H9 (cell line): ENCODE measurements at regions not wholly inside any gene's neighbourhood (a gene's known extent, or its start where the extent isn't known, plus 50 kb on each side); places are given as distances from the start of the nearest gene placed in this dataset.

Source experiments
- DNase-seq: peaks from one replicate; pipeline ENCODE4 v3.0.0-alpha.2; 2017
- H2AFZ ChIP-seq: one replicate; pipeline ENCODE4 v1.6.1; 2013; ENCODE audit warnings: mild to moderate bottlenecking, low read length, control low read depth, moderate library complexity
- H2AK5ac ChIP-seq: 2 replicates; pipeline ENCODE4 v1.6.1; 2013; ENCODE audit warnings: low read length, control low read depth, mixed read lengths; ENCODE audit not compliant: insufficient read length
- H2BK120ac ChIP-seq: one replicate; pipeline ENCODE4 v1.6.1; 2013; ENCODE audit warnings: low read depth, mild to moderate bottlenecking, low read length, control low read depth, inconsistent platforms; ENCODE audit not compliant: poor library complexity, severe bottlenecking
- H2BK12ac ChIP-seq: 2 replicates; pipeline ENCODE4 v1.6.1; 2013; ENCODE audit warnings: low read length, control low read depth, mixed read lengths, low read depth; ENCODE audit not compliant: insufficient read length
- H2BK15ac ChIP-seq: 2 replicates; pipeline ENCODE4 v1.6.1; 2013; ENCODE audit warnings: low read depth, low read length, control low read depth
- H2BK20ac ChIP-seq: one replicate; pipeline ENCODE4 v1.6.1; 2013; ENCODE audit warnings: low read depth, mild to moderate bottlenecking, low read length, control low read depth, inconsistent platforms; ENCODE audit not compliant: poor library complexity, severe bottlenecking
- H2BK5ac ChIP-seq: 2 replicates; pipeline ENCODE4 v1.6.1; 2013; ENCODE audit warnings: low read length, control low read depth, mixed read lengths; ENCODE audit not compliant: insufficient read length
- H3K14ac ChIP-seq: 2 replicates; pipeline ENCODE4 v1.6.1; 2013; ENCODE audit warnings: low read length, control low read depth; ENCODE audit not compliant: insufficient read depth
- H3K18ac ChIP-seq: 2 replicates; pipeline ENCODE4 v1.6.1; 2013; ENCODE audit warnings: low read depth, mild to moderate bottlenecking, mixed read lengths, low read length, control low read depth; ENCODE audit not compliant: insufficient read length
- H3K23ac ChIP-seq: 2 replicates; pipeline ENCODE4 v1.6.1; 2013; ENCODE audit warnings: low read length, control low read depth, mixed read lengths, low read depth; ENCODE audit not compliant: insufficient read length
- H3K23me2 ChIP-seq: 2 replicates; pipeline ENCODE4 v1.6.1; 2013; ENCODE audit warnings: low read depth, mild to moderate bottlenecking, mixed read lengths, low read length, control low read depth; ENCODE audit not compliant: insufficient read length, poor library complexity, severe bottlenecking
- H3K27ac ChIP-seq: 2 replicates; pipeline ENCODE4 v1.5.1; 2013; ENCODE audit warnings: low read length, control low read depth, mixed read lengths, low read depth; ENCODE audit not compliant: insufficient read length
- H3K27me3 ChIP-seq: 2 replicates; pipeline ENCODE4 v1.6.1; 2013; ENCODE audit warnings: low read length, control low read depth, inconsistent platforms; ENCODE audit not compliant: insufficient read depth
- H3K4ac ChIP-seq: 2 replicates; pipeline ENCODE4 v1.6.1; 2013; ENCODE audit warnings: low read depth, mild to moderate bottlenecking, control low read depth, inconsistent platforms, low read length, moderate library complexity
- H3K4me1 ChIP-seq: 2 replicates; pipeline ENCODE4 v1.6.1; 2013; ENCODE audit warnings: low read length, control low read depth, inconsistent platforms; ENCODE audit not compliant: insufficient read depth
- H3K4me2 ChIP-seq: 2 replicates; pipeline ENCODE4 v1.6.1; 2013; ENCODE audit warnings: low read length, control low read depth, mixed read lengths; ENCODE audit not compliant: insufficient read length, insufficient read depth
- H3K56ac ChIP-seq: 2 replicates; pipeline ENCODE4 v1.6.1; 2013; ENCODE audit warnings: low read depth, mild to moderate bottlenecking, mixed read lengths, low read length, control low read depth; ENCODE audit not compliant: insufficient read length
- H3K79me1 ChIP-seq: 2 replicates; pipeline ENCODE4 v1.6.1; 2013; ENCODE audit warnings: low read depth, mild to moderate bottlenecking, moderate library complexity, low read length, control low read depth, inconsistent platforms; ENCODE audit not compliant: insufficient read depth, poor library complexity, severe bottlenecking
- H3K79me2 ChIP-seq: 2 replicates; pipeline ENCODE4 v1.6.1; 2013; ENCODE audit warnings: low read length, control low read depth, inconsistent platforms; ENCODE audit not compliant: insufficient read depth
- H3K9ac ChIP-seq: 2 replicates; pipeline ENCODE4 v1.6.1; 2013; ENCODE audit warnings: low read length, control low read depth, mixed read lengths; ENCODE audit not compliant: insufficient read length; ENCODE audit errors: extremely low read depth
- H3K9me3 ChIP-seq: one replicate; pipeline ENCODE4 v1.6.1; 2013; ENCODE audit warnings: low read depth, low read length, inconsistent platforms; ENCODE audit not compliant: control insufficient read depth
- H3T11ph ChIP-seq: one replicate; pipeline ENCODE4 v1.6.1; 2013; ENCODE audit warnings: mild to moderate bottlenecking, low read length, control low read depth, inconsistent platforms
- H4K20me1 ChIP-seq: one replicate; pipeline ENCODE4 v1.6.1; 2013; ENCODE audit not compliant: control insufficient read depth, insufficient read length, insufficient read depth
- H4K5ac ChIP-seq: 2 replicates; pipeline ENCODE4 v1.6.1; 2013; ENCODE audit warnings: low read depth, mild to moderate bottlenecking, mixed read lengths, low read length, control low read depth; ENCODE audit not compliant: insufficient read length
- H4K8ac ChIP-seq: replicated peaks from 2 replicates; pipeline ENCODE4 v1.6.1; 2013; ENCODE audit warnings: low read length, control low read depth, mixed read lengths, low read depth; ENCODE audit not compliant: insufficient read length
- H4K91ac ChIP-seq: 2 replicates; pipeline ENCODE4 v1.6.1; 2013; ENCODE audit warnings: low read depth, mild to moderate bottlenecking, moderate library complexity, mixed read lengths, low read length, control low read depth; ENCODE audit not compliant: insufficient read length
- H3K27ac Mint-ChIP-seq, 3 experiments: 2 replicates in 2 of 3; 3 replicates in 1 of 3; pipeline ENCODE4 v1.8.0; 2020 to 2021; ENCODE audit warnings: mixed read lengths in 3 of 3, mild to moderate bottlenecking in 1 of 3, moderate library complexity in 1 of 3
- H3K27me3 Mint-ChIP-seq: 2 replicates; pipeline ENCODE4 v1.8.0; 2021; ENCODE audit warnings: low read depth, mild to moderate bottlenecking, moderate library complexity, mixed read lengths
- H3K36me3 Mint-ChIP-seq, 3 experiments: 2 replicates in 2 of 3; 3 replicates in 1 of 3; pipeline ENCODE4 v1.8.0; 2020 to 2021; ENCODE audit warnings: low read depth in 3 of 3, mixed read lengths in 3 of 3; ENCODE audit not compliant: insufficient read depth in 1 of 3
- H3K4me1 Mint-ChIP-seq, 2 experiments: 2 replicates each; pipeline ENCODE4 v1.8.0; 2020; ENCODE audit warnings: mixed read lengths in 2 of 2
- H3K4me3 Mint-ChIP-seq, 2 experiments: 2 replicates in 1 of 2; 3 replicates in 1 of 2; pipeline ENCODE4 v1.8.0; 2020 to 2021; ENCODE audit warnings: mild to moderate bottlenecking in 2 of 2, mixed read lengths in 2 of 2, moderate library complexity in 1 of 2
- H3K9me3 Mint-ChIP-seq, 2 experiments: 2 replicates in 1 of 2; 3 replicates in 1 of 2; pipeline ENCODE4 v1.8.0; 2020; ENCODE audit warnings: mild to moderate bottlenecking in 2 of 2, mixed read lengths in 2 of 2, moderate library complexity in 1 of 2
- TF ChIP-seq, protein P1 (sequence below): fragments of 200-600 bp; sonication (generic); conservative IDR thresholded peaks from 3 replicates; pipeline ENCODE4 v1.8.0; 2021; ENCODE audit warnings: antibody characterized with exemption, mild to moderate bottlenecking

DNA sequence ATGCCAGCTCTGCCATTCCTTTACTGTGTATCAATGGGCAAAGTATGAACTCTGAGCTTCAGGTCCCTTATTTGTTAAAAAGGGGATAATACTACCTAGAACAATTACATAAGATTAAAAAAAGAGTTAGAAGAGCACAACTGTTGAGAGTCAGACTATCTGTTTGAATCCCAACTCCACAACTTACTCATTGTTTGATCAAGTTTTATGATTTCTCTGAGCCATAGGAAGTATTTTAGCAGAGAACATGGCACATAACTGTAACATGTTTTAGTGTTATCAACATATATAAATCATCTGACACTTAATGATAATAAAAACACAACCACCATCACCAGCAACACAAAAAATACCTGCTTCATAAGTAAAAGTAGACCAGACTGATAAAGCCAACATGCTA is 421.3 kb downstream of the ZFHX3 start:
- Mint-ChIP-seq H3K27me3 (no peaks in the 10 kb centered on the region), H3K9me3 (peaks cover 0 to 8% of the 10 kb centered on the region in 2 experiments; a peak in 3 of 5 replicates), H3K4me3 (peak overlapping the region; percentile 77 to 82), H3K27ac (peak overlapping the region in 2 of 3 experiments; percentile 84 to 97; a peak in 3 of 7 replicates), H3K36me3 (peaks cover 4 to 16% (median 6%) of the 10 kb centered on the region in 3 experiments; a peak in 6 of 7 replicates), H3K4me1 (peaks cover 10 to 14% of the 10 kb centered on the region in 2 experiments)
- no peak overlapping the region for H3K23ac ChIP-seq
- H3K9ac ChIP-seq = no peak overlapping the region
- H3K79me2 ChIP-seq = peaks cover 2% of the 10 kb centered on the region; the same call in 1 of the 2 replicates
- H2AK5ac ChIP-seq = no peak overlapping the region
- no peak overlapping the region for H2AFZ ChIP-seq
- no peak overlapping the region for H3K4ac ChIP-seq
- H4K5ac ChIP-seq = no peak overlapping the region
- no peak overlapping the region for H2BK20ac ChIP-seq
- no peak overlapping the region for H4K8ac ChIP-seq
- no peak overlapping the region for H3K14ac ChIP-seq
- H2BK15ac ChIP-seq = no peak overlapping the region
- no peaks in the 10 kb centered on the region for H3K23me2 ChIP-seq
- H4K20me1 ChIP-seq = no peaks in the 10 kb centered on the region
- no peak overlapping the region for H2BK120ac ChIP-seq
- H3K9me3 ChIP-seq = no peaks in the 10 kb centered on the region
- no peaks in the 10 kb centered on the region for H3K4me1 ChIP-seq
- no peak overlapping the region for H3K4me2 ChIP-seq
- no peaks in the 10 kb centered on the region for H3K27me3 ChIP-seq
- peaks cover 3% of the 10 kb centered on the region for H3K79me1 ChIP-seq
- H3K18ac ChIP-seq = no peak overlapping the region
- TF ChIP-seq, protein P1, sequence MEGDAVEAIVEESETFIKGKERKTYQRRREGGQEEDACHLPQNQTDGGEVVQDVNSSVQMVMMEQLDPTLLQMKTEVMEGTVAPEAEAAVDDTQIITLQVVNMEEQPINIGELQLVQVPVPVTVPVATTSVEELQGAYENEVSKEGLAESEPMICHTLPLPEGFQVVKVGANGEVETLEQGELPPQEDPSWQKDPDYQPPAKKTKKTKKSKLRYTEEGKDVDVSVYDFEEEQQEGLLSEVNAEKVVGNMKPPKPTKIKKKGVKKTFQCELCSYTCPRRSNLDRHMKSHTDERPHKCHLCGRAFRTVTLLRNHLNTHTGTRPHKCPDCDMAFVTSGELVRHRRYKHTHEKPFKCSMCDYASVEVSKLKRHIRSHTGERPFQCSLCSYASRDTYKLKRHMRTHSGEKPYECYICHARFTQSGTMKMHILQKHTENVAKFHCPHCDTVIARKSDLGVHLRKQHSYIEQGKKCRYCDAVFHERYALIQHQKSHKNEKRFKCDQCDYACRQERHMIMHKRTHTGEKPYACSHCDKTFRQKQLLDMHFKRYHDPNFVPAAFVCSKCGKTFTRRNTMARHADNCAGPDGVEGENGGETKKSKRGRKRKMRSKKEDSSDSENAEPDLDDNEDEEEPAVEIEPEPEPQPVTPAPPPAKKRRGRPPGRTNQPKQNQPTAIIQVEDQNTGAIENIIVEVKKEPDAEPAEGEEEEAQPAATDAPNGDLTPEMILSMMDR = no peak
- no peak overlapping the region for H3T11ph ChIP-seq
- no peak overlapping the region for H3K56ac ChIP-seq
- no peak overlapping the region for H2BK12ac ChIP-seq
- no peak overlapping the region for H4K91ac ChIP-seq
- H3K27ac ChIP-seq = no peak overlapping the region
- no peak overlapping the region for H2BK5ac ChIP-seq
- DNase-seq = no peak
